Tibial nerve (tissue), 4 donors: ENCODE measurements at regions not wholly inside any gene's neighbourhood (a gene's known extent, or its start where the extent isn't known, plus 50 kb on each side); places are given as distances from the start of the nearest gene placed in this dataset.

Experiments used
- CTCF ChIP-seq, 5 experiments: fragments of 200-600 bp in 3 of 5; fragments of 450-650 bp in 2 of 5; sonication (generic) in 3 of 5; IDR thresholded peaks; one replicate each; pipeline ENCODE4 v1.5.1; 2016 to 2019; ENCODE audit warnings: antibody characterized with exemption in 5 of 5, mild to moderate bottlenecking in 3 of 5, moderate library complexity in 2 of 5
- EP300 ChIP-seq, 2 donors: sonication (generic); formaldehyde crosslinking; IDR thresholded peaks; one replicate each; pipeline ENCODE4 v1.6.1; 2017; ENCODE audit warnings: antibody characterized with exemption in 2 of 2, mild to moderate bottlenecking in 1 of 2
- POLR2A ChIP-seq, 2 donors: fragments of 450-650 bp; IDR thresholded peaks; one replicate each; pipeline ENCODE4 v1.6.1; 2017; ENCODE audit warnings: antibody characterized with exemption in 2 of 2, mild to moderate bottlenecking in 2 of 2, moderate library complexity in 2 of 2

- TF ChIP-seq CTCF (IDR thresholded peaks at IDR 0.05) (no peak), POLR2A (IDR thresholded peaks at IDR 0.05) (no peak), EP300 (IDR thresholded peaks at IDR 0.05) (no peak)
Measured at GRCh38 chr15:24752354-24752753, 76.8 kb downstream of the NPAP1 start.
